ENCODE measurements at regions not wholly inside any gene's neighbourhood (a gene's known extent, or its start where the extent isn't known, plus 50 kb on each side); places are given as distances from the start of the nearest gene placed in this dataset.
"Not testable (repeated sequence)": the region's sequence is repeated elsewhere in the genome, so short reads cannot be mapped to it uniquely, and the experiment has no call there.

- no peak overlapping the region for H3K4me3 Mint-ChIP-seq
- DNase-seq: no peak
- H3K9me3 Mint-ChIP-seq (ENCODE audit: low read depth): no peaks in the 10 kb centered on the region
- H3K4me1 Mint-ChIP-seq: no peaks in the 10 kb centered on the region
- H3K36me3 Mint-ChIP-seq: no peaks in the 10 kb centered on the region
- no peaks in the 10 kb centered on the region for H3K27me3 Mint-ChIP-seq
- CTCF ChIA-PET: no interaction called here
- H3K27ac Mint-ChIP-seq: no peak overlapping the region
- no peak for ATAC-seq
Measured at GRCh38 chrX:121592884-121593283, 545.5 kb downstream of the GLUD2 start.

DNA sequence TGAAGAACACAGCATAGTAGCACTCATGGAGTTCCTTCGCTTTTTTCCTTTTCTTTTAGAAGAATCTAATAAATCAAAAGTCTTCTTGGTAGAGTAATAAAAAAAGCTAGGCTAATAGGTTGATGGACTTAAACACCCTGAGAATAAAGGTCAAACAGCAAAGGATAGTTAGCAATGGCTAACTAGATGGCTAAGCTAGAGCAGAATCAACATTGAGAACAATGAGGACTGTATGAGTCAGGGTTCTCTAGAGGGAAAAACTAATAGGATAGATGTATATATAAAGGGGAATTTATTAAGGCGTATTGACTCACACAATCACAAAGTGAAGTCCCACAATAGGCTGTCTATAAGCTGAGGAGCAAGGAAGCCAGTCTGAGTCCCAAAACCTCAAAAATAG is 550.9 kb downstream of the GLUD2 start:
- CTCF ChIA-PET: no interaction called here
- Mint-ChIP-seq H3K27ac (no peak overlapping the region), H3K9me3 (ENCODE audit: low read depth) (no peaks in the 10 kb centered on the region), H3K4me3 (no peak overlapping the region), H3K36me3 (no peaks in the 10 kb centered on the region), H3K27me3 (no peaks in the 10 kb centered on the region), H3K4me1 (no peaks in the 10 kb centered on the region)
- no peak for DNase-seq
- ATAC-seq: no peak

- no peak overlapping the region for H3K27ac Mint-ChIP-seq
- DNase-seq: no peak
- no peaks in the 10 kb centered on the region for H3K36me3 Mint-ChIP-seq
- no peaks in the 10 kb centered on the region for H3K4me1 Mint-ChIP-seq
- no peak for ATAC-seq
- CTCF ChIA-PET: no interaction called here
- no peak overlapping the region for H3K4me3 Mint-ChIP-seq
- no peaks in the 10 kb centered on the region for H3K9me3 Mint-ChIP-seq (ENCODE audit: low read depth)
- no peaks in the 10 kb centered on the region for H3K27me3 Mint-ChIP-seq
Measured at GRCh38 chrX:121635141-121635540, 587.7 kb downstream of the GLUD2 start.

DNA sequence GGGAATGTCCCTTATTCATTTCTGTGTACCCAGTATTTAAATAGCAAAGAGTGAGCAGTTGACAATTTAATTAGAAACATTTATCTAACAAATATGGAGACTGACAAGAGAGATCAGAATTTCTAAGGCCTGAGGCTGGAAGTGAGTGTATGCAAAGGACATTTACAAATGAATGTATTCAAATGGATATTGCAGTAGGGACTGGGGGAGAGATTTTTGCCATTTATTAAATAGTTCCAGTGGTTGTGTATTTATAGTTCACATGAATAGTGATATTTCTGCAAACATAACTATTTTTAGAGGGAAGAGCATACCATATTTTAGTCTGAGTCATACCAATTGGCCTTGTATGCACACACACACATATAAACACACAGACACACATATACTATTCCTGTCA is 592.4 kb downstream of the GLUD2 start:
- Mint-ChIP-seq H3K4me3 (no peak overlapping the region), H3K27me3 (no peaks in the 10 kb centered on the region), H3K27ac (no peak overlapping the region), H3K36me3 (no peaks in the 10 kb centered on the region), H3K9me3 (ENCODE audit: low read depth) (no peaks in the 10 kb centered on the region), H3K4me1 (no peaks in the 10 kb centered on the region)
- ATAC-seq (no peak), DNase-seq (no peak)
- CTCF ChIA-PET: no interaction called here

GRCh38 chrX:121641560-121641959 is 594.1 kb downstream of the GLUD2 start:
- Mint-ChIP-seq H3K27ac (no peak overlapping the region), H3K4me3 (no peak overlapping the region)
- ATAC-seq: no peak

GRCh38 chrX:121642415-121642814 is 595.0 kb downstream of the GLUD2 start:
- DNase-seq (no peak), ATAC-seq (no peak)
- CTCF ChIA-PET: no interaction called here
- Mint-ChIP-seq H3K4me3 (no peak overlapping the region), H3K4me1 (no peaks in the 10 kb centered on the region), H3K36me3 (no peaks in the 10 kb centered on the region), H3K9me3 (ENCODE audit: low read depth) (no peaks in the 10 kb centered on the region), H3K27me3 (no peaks in the 10 kb centered on the region), H3K27ac (no peak overlapping the region)

More at GRCh38 chrX:121641560-121641959, 594.1 kb downstream of the GLUD2 start:
- no peaks in the 10 kb centered on the region for H3K36me3 Mint-ChIP-seq
- no peak for DNase-seq
- no peaks in the 10 kb centered on the region for H3K27me3 Mint-ChIP-seq
- no peaks in the 10 kb centered on the region for H3K9me3 Mint-ChIP-seq (ENCODE audit: low read depth)
- CTCF ChIA-PET: no interaction called here
- H3K4me1 Mint-ChIP-seq: no peaks in the 10 kb centered on the region

DNA sequence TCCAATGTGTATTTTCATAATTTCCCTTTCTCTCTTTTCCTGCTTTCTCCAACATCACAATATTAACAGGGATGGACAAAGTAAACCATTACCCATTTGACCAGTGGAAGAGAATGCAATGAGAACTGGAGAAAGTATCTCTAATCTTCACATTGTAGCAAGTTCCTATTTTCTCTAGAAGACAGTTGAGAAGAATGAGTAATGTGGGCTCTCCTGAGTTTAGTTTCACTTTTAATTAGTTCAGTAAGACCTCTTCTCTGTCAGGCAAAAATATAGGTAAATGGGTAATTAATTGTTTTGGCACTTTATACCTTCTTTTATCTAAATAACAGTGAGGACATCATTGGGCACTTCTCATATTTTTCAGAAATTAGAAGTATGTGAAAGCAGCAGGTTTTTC is 602.0 kb downstream of the GLUD2 start:
- DNase-seq (no peak), ATAC-seq (no peak)
- H3K27ac Mint-ChIP-seq: no peak overlapping the region
- no peaks in the 10 kb centered on the region for H3K36me3 Mint-ChIP-seq
- no peaks in the 10 kb centered on the region for H3K27me3 Mint-ChIP-seq
- H3K4me1 Mint-ChIP-seq: no peaks in the 10 kb centered on the region
- no peak overlapping the region for H3K4me3 Mint-ChIP-seq
- CTCF ChIA-PET: no interaction called here
- H3K9me3 Mint-ChIP-seq (ENCODE audit: low read depth): peaks cover 2% of the 10 kb centered on the region

DNA sequence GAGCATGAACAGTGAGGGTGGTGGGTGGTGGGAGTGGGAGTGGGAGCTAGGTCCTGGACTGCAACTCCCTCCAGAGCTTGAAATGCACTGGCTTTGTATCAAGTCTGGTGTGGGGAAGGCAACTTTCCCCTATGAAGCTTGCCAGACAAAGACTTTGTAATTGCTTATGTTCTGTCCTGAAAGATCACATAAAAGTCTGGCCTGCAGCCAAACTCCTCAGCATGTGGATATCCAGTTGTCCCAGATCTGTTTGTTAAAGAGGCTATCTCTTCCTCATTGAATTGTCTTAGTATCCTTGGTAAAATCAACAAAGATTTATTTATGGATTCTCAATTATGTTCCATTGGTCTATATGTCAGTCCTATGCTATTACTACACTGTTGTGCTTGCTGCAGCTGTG is 607.9 kb downstream of the GLUD2 start:
- no peak for DNase-seq
- Mint-ChIP-seq H3K27ac (no peak overlapping the region), H3K36me3 (no peaks in the 10 kb centered on the region), H3K4me3 (no peak overlapping the region), H3K27me3 (no peaks in the 10 kb centered on the region), H3K9me3 (ENCODE audit: low read depth) (peaks cover 2% of the 10 kb centered on the region), H3K4me1 (no peaks in the 10 kb centered on the region)
- ATAC-seq: no peak
- CTCF ChIA-PET: no interaction called here

DNA sequence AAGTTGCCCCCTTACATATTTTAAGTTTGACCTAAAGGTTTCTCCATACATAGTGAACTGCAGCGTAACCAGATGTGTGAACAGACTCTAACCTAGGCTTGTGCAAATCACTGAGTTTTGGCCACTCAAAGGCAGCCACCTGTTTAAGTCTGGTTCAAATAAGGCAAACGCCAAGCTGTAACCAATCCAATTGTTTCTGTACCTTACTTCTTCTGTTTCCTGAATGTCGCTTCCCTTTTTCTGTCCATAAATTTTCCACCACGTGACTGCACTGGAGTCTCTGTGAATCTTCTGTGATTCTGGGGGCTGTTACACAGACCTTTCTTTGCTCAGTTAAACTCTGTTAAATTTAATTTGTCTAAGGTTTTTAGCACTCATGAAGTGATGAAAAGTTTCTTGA is 618.8 kb downstream of the GLUD2 start:
- no peaks in the 10 kb centered on the region for H3K4me1 Mint-ChIP-seq
- DNase-seq (no peak), ATAC-seq (no peak)
- H3K36me3 Mint-ChIP-seq: no peaks in the 10 kb centered on the region
- no peak overlapping the region for H3K4me3 Mint-ChIP-seq
- H3K9me3 Mint-ChIP-seq (ENCODE audit: low read depth): no peaks in the 10 kb centered on the region
- CTCF ChIA-PET: no interaction called here
- H3K27me3 Mint-ChIP-seq: no peaks in the 10 kb centered on the region
- no peak overlapping the region for H3K27ac Mint-ChIP-seq

GRCh38 chrX:121671649-121672048 is 624.2 kb downstream of the GLUD2 start:
- Mint-ChIP-seq H3K27me3 (no peaks in the 10 kb centered on the region), H3K9me3 (ENCODE audit: low read depth) (peaks cover 3% of the 10 kb centered on the region), H3K4me3 (no peak overlapping the region), H3K27ac (no peak overlapping the region), H3K36me3 (no peaks in the 10 kb centered on the region), H3K4me1 (no peaks in the 10 kb centered on the region)
- CTCF ChIA-PET: no interaction called here
- no peak for ATAC-seq
- DNase-seq: no peak

DNA sequence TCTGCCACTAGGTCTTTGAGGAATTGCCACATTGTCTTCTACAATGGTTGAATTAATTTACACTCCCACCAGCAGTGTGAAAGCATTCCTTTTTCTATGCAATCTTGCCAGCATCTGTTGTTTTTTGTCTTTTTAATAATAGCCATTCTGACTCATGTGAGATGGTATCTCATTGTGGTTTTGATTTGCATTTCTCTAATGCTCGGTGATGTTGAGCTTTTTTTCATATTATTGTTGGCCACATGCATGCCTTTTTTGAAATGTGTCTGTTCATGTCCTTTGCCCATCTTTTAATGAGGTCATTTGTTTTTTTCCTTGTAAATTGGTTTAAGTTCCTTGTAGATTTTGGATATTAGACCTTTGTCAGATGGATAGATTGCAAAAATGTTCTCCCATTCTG is 661.8 kb downstream of the GLUD2 start:
- H3K27ac Mint-ChIP-seq; H3K9me3 Mint-ChIP-seq (ENCODE audit: low read depth); CTCF ChIA-PET; H3K27me3 Mint-ChIP-seq; H3K36me3 Mint-ChIP-seq; H3K4me1 Mint-ChIP-seq; ATAC-seq; DNase-seq; H3K4me3 Mint-ChIP-seq: not testable (repeated sequence)

GRCh38 chrX:121733514-121733913 is 686.1 kb downstream of the GLUD2 start:
- CTCF ChIA-PET: no interaction called here
- ATAC-seq: no peak
- peaks cover 6% of the 10 kb centered on the region for H3K9me3 Mint-ChIP-seq (ENCODE audit: low read depth)
- no peak overlapping the region for H3K27ac Mint-ChIP-seq
- H3K27me3 Mint-ChIP-seq: no peaks in the 10 kb centered on the region
- DNase-seq: no peak
- H3K4me3 Mint-ChIP-seq: no peak overlapping the region
- H3K4me1 Mint-ChIP-seq: no peaks in the 10 kb centered on the region
- no peaks in the 10 kb centered on the region for H3K36me3 Mint-ChIP-seq

DNA sequence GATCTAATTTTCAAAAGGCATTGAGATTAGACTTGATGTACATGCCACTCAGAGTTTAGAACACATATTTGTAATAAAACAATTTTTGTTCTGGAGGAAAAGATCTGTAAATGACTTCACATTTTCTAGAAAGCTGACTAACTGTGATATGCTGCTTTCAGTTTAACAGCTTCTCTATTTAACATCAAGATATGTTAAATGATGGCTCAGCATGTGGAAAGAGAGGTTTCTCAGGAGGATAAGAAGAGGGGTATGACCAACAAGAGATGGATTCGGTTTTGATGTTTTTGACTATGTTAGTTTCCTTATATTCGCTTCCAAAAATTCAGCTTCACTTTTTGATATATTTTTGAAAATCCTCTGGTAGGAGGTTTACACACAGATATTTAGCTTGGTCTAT is 698.7 kb downstream of the GLUD2 start:
- Mint-ChIP-seq H3K27ac (no peak overlapping the region), H3K9me3 (ENCODE audit: low read depth) (no peaks in the 10 kb centered on the region), H3K4me3 (no peak overlapping the region), H3K36me3 (no peaks in the 10 kb centered on the region), H3K4me1 (no peaks in the 10 kb centered on the region), H3K27me3 (no peaks in the 10 kb centered on the region)
- CTCF ChIA-PET: no interaction called here
- no peak for DNase-seq
- no peak for ATAC-seq

- H3K4me1 Mint-ChIP-seq; H3K4me3 Mint-ChIP-seq; H3K9me3 Mint-ChIP-seq (ENCODE audit: low read depth); H3K36me3 Mint-ChIP-seq; DNase-seq; ATAC-seq; H3K27me3 Mint-ChIP-seq; H3K27ac Mint-ChIP-seq; CTCF ChIA-PET: not testable (repeated sequence)
Measured at GRCh38 chrX:121753602-121754001, 706.2 kb downstream of the GLUD2 start.

DNA sequence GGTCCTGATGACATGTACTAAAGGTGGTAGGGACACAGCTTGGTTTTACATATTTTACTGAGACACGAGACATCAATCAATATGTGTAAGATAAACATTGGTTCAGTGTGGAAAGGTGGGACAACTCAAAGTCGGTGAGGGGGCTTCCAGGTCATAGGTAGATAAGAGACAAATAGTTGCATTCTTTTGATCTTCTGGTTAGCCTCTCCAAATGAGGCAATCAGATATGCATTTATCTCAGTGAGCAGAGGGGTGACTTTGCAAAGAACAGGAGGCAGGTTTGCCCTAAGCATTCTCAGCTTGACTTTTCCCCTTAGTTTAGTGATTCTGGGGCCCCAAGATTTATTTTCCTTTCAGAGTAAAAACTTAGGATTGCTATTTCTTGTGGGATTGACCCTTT is 706.9 kb downstream of the GLUD2 start:
- CTCF ChIA-PET: no interaction called here
- Mint-ChIP-seq H3K4me3 (no peak overlapping the region), H3K27me3 (no peaks in the 10 kb centered on the region), H3K36me3 (no peaks in the 10 kb centered on the region), H3K27ac (no peak overlapping the region), H3K4me1 (no peaks in the 10 kb centered on the region), H3K9me3 (ENCODE audit: low read depth) (peaks cover 4% of the 10 kb centered on the region)
- DNase-seq (no peak), ATAC-seq (no peak)

Data from activated CD8-positive, alpha-beta memory T cell treated with anti-CD3 and anti-CD28 coated beads, Interleukin-2, amount 10 ng/mL, durations not matched to agents 7 days and 5 days (primary cell).